NOMO-1 treated with DMSO at 0.1 percent for 48 hours (cell line): ENCODE measurements at regions not wholly inside any gene's neighbourhood (a gene's known extent, or its start where the extent isn't known, plus 50 kb on each side); places are given as distances from the start of the nearest gene placed in this dataset.
"Not testable (repeated sequence)": the region's sequence is repeated elsewhere in the genome, so short reads cannot be mapped to it uniquely, and the experiment has no call there.

ENCODE experiments used
- DNase-seq: peaks from one replicate; lab custom pipeline; 2025; ENCODE audit not compliant: unreplicated experiment; lab: John Stamatoyannopoulos, UW

DNA sequence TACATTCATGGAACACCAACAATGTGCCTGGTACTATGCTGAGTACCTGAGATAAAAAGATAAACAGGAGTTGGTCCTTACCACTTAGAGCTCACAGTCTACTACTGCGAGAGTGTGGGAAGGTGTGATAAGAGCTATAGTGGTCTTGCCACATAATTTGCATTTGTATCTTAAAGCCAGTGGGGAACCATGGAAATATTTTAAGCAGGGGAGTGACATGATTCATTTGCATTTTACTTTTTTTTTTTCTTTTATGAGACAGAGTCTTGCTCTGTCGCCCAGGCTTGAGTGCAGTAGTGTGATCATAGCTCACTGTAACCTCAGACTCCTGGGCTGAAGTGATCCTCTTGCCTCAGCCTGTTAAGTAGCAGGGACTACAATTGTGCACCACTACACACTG is 53.6 kb downstream of the SRGAP2 start:
- not testable (repeated sequence) for DNase-seq

DNA sequence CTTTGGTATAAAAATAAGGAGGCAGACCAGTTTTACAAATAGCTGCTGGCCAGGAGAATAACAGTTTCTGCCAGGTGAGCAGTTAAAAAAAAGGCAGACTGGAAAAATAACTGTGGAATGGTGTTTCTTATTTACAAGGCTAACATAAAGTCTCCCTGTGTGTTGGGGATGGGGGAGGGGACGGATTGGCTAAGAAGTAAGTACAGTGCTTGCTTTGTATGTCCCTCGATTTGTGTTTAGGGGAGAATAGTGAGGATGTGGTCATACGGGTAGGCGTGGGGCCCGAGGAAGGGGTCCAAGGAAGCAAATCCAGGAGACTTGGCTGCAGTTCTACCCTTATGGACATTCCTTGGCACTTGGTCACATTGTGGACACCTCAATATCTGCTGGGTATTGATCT is 58.1 kb downstream of the SRGAP2 start:
- not testable (repeated sequence) for DNase-seq

DNA sequence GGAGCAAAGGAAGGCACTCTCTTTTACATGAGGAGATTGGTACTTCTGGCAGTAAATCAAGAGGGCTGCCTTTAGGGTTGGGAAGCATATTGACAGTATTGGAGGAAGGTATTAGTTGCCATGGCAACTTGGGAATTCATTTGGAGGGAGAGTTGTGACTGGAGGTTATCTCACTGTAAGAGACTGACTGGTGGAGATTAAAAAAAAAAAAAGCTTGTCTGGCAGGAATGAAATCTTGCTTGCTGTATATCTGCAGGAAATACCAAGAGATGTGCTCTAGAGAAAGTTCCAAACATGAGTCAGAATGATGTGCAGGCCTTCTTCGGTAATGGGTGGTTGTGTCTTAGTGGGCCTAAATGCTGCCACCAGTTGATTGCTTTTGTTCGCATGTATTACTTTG is 59.1 kb downstream of the SRGAP2 start:
- not testable (repeated sequence) for DNase-seq

DNA sequence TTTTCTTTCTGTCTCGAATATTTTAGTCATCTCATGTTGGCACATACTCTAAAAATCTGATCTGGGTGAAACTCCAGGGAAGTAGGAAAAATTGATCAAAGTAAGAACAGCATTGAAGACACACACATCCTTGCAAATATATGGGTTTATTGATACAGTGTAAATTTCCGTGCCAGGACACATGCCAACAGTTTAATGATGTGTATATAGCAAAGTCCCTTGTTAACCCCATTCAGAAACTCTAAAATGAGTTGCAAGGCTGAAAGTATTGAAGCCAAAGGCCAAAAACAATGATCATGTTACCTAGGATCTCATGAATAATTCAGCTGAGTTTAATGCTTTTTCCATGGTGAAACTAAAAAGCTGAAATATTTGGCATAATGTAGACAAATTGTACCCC is 61.6 kb downstream of the SRGAP2 start:
- DNase-seq, result not testable (repeated sequence)

DNA sequence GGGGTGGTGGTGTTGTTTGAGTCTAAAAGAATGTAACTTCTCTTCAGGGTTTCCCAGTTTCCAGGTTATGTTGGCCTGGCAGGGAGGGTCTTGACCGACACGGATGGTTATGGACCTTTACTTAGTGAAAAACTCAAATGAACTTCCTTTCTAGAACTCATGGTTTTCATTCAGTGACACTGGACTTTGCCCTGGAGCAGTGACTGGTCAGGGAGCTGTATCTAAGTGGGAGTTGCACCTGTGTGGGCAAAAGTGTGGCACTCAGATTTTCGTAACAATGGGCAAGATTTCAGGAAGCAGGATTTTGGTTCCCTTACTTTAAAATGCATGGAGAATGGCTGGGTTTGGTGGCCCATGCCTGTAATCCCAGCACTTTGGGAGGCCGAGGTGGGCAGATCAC is 67.8 kb downstream of the SRGAP2 start:
- not testable (repeated sequence) for DNase-seq

DNA sequence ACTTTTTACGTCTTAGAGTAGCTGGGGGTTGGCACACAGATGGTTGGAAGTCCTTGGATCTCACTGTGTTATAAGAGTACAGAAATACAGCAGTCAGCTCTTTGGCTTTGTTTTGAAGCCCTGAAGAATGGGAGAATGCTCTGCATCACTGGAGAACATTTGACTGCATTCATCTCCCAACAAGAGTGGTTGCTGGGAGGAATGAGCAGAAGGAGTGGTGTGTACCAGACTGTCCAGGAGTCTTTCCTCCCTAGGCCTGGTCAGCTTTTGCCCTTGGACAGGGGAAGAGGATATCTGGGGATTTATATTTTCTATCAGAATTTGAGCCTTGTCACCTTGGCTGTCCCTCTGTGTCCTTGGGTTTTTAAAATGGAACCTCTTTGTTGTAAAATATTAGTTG is 69.8 kb downstream of the SRGAP2 start:
- not testable (repeated sequence) for DNase-seq

DNA sequence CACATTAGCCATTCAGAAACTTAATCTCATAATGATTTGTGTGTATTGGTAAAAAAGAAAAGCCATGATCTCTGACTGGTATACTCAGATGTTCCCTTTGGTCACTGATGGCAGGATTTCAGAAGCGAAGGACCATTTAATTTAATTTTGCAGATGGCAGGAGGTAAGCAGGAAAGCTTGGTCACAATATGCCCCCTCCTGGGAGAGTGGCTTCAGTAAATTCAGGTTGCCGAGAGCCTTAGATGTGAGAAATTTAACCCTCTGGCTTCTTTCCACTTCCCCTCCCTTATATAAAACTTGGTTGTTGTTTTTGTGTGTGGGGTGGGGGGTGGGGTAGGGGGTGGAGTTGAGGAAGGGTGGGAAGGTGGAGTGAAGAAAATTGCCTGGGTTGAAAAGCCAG is 72.8 kb downstream of the SRGAP2 start:
- DNase-seq, result peak; percentile 1

DNA sequence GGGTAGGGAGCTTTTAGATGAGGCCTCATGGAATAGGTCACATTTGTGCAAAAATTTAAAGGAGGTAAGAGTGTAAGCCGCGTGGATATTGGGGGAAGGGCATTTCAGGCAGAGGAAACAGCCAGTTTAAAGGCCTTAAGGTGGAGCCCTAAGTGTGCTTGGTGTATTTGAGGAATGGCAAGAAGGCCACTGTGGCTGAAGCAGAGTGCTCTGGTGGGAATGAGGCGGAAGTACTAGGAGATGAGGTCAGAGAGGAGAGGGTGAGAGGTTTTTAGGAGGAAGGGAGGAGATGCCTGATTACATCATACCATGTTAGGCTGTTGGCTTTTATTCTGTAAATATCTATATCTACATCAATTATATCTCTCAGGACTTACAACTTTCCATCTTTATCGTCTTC is 75.3 kb downstream of the SRGAP2 start:
- DNase-seq, result not testable (repeated sequence)

DNA sequence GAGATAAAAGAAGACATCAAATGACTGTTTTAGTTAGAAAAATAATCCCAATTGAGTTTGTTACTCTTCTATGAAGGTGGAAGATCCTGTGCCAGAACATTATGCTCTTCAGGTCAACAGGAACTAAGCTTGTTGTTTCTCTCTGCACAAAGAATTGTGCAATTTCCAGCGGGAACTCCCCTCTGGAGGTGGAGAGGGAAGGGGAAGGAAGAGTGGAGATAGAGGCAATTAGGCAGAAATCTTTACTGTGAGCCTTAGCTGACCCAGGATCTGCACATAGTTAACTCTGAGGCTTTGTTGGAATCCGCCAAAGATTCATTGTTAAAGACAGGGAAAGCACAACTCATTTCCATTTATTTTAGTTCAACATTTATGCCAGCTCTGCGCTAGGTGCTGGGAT is 77.3 kb downstream of the SRGAP2 start:
- not testable (repeated sequence) for DNase-seq

DNA sequence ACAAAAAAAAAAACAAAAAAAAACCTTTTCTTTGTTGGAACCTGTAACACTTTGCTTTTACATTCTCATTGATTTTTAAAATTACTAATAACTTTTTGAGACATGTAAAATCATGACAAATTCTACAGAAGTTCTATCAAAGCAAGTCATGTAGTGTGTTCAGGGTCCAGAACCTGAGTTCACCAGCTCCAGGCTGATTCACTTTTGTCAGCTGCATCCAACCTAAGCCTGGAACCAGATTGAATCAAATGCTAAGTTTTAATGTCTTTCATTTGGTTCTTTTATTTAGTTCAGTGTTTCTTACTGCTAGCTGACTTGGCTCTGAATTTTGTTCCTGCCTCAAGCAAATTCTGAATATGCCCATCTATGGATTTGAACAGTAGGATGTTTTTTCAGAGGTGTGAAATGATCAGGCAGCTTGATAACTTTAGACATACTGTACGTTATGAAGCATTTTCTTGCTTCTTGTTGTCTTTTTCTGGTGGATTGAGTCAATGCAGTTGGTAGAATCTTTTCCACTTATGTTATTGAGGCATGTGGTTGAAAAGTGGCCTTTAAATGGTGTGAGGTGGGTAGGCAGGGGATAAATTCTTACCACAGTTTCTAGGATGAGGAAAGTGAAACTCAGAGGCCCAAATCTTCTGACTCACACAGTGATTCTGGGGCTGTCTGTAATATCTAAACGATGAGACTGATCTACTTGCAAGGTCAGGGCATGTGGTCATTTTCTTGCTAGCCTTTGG is 78.7 kb downstream of the SRGAP2 start:
- not testable (repeated sequence) for DNase-seq

DNA sequence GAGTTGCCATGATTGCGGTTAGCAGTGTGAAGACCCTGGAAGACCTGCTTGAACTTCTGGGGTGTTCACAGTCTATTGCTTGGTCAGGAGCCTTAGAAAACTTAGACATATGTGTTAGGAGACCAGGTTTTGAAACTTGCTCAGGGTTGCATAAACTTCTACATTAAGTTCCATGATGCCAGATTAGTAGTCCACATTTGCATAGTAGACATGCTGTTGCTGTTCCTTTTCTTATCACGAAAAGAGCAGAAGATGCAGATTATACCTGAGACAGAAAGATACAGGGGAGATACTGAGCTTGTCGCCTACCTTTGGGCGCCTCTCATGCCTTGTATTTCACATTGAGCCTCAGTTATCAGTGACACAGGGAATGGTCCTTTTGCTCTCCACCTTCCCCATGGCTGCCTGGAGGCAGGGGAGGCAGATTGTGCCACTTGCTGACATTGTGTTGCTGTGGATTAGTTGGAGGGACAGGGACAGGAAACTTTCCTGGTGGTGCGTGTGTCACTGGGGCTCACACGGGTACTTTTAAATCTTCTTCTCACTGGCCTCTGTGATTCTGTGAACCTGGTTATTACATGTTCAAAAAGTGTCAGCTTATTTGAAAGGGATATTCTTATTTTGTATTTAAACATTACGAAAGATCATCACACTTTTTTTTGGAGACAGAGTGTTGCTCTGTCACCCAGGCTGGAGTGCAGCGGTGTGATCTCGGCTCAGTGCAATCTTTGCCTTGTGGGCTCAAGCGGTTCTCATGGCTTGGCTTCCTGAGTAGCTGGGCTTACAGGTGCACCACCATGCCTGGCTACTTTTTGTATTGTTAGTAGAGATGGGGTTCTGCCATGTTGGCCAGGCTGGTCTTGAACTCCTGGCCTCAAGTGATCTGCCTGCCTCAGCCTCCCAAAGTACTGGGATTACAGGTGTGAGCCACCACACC is 82.0 kb downstream of the SRGAP2 start:
- DNase-seq, result not testable (repeated sequence)

DNA sequence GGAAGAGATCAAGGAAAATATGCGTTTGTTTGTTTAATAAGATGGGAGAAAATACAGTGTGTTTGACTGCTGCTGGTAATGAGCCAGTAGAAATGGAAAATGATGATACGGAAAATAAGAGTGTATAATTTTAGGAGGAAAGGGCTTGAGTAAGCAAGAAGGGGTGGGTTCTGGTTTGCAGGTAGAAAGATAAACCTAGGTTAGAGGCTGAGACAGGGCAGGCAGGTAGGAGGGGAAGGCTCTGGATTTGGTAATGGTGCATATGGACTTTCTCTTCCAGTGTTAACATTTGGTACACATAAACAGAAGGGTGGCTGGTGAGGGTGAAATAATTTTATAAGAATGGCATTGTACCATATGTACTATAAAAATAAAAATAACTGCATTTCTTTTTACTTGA is 84.4 kb downstream of the SRGAP2 start:
- not testable (repeated sequence) for DNase-seq

DNA sequence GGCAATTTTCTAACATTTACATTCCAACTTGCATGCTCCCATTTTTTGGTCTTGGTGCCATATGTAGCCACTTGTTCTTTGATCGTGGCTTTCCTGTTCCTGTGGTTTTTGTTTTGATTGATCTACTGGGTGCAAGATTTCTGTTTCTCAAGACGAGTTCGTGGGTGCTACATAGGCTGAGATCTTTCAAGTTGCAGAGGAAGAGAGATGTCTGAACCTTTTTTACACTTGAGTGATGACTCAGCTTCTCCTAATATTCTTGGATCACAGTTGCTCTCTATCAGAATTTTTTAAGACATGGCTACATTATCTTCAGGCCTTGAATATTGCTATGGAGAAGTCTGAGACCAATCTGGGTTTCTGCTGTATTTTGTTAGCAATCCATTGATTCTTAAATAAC is 85.1 kb downstream of the SRGAP2 start:
- not testable (repeated sequence) for DNase-seq

DNA sequence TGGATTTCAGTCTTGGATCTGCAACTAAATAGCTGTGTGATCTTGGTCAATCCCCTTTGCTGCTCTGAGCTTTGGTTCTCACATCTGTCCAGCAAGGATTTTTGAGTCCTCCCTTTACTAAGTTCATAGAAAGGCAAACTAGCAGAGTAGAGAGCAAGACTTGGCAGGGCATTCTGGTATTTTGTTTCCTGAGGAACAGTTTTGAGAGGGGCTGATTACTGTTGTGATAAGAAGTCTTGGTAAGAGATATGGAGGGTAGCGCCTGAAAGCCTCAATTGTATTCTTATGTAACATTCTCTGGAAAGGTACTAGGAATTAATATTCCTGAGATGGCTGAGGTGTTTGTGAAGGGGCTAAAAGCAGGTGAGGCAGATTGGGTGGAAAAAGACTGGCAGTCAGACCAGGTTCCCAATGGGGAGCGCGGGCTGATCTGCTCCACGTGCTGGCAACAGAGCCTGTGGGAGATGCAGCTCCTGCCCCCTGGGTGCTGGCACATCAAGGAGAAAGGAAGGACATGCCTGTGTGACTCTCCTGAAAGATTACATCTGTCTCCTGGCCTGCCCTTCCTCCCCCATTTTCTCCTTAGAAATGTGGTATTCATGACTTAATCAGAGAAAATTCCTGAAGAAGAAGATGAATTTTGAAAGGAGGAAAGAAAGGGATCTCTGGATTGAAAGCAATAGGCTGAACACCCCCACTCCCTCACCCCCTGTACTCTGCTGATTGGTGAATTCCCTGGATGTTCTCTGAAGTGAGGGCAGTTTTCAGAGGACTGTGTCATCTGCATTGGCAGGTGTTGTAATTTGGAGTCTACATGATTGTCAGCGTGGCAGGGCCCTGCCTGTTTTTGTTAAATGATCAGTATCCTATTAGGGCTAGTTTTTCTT is 94.0 kb downstream of the SRGAP2 start:
- DNase-seq, result not testable (repeated sequence)

DNA sequence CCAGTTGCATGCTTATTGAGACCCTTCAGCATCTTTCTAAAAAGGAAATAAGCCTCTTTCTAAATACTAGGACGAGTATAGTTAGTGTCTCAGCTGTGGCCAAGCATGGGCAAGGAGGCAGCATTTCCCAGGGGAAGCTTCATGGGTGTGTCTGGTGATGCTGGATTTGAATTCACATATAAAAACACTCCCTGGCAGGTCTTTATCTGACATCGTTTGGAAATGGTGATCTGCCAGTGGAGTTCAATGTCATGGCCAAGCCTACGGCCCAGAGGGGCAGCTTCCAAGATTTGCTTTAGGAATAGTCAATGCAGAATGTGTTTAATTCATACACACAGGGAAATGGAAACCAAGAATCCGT is 94.7 kb downstream of the SRGAP2 start:
- DNase-seq, result not testable (repeated sequence)

DNA sequence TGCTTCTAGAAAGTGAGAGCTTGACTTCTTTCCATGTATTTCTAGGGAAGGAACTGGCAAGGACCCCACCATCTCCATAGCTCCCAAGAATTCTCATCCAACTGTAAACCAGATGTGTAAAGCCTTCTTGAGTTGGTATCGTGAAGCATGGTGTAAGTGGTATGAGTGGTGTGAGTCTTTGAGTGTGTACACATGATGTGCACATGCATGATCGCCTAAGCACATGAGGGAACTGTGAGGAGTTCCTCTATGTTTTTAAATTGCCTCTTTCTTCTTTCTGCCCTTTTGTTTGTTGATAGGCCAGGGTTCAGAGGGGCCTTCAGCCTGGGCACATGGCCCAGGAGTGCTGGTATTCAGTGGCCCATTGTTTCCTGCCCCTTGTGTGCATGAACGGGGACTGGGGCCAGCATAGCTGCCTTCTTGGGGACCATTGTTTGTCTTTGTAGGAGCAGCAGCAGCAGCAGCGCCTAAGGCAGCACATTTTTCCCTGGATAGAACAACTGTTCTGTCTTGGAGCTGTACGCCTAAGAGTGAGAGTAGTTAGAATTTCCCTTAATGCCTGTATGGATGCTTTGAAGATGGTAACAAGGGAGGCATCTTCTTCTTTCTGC is 95.9 kb downstream of the SRGAP2 start:
- DNase-seq, result not testable (repeated sequence)

DNA sequence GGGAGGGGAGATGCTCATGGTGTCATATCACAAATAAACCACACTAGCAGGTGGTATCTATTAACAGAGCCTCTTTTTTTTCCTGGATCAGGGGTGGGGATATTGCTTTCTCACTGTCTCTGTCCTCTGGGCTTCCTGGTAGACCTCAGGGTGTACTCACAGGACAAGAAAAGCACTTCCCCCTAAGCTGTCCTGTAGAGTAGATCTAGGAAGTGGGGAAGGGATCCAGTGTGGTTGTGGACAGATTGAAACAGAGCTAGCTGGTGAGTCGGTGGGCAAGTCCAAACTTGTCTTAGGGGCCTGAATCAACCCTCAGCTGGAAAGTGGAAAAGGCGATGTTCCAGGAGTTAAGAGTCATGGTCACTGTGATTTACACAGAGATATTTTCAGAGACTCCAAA is 96.6 kb downstream of the SRGAP2 start:
- DNase-seq, result not testable (repeated sequence)

DNA sequence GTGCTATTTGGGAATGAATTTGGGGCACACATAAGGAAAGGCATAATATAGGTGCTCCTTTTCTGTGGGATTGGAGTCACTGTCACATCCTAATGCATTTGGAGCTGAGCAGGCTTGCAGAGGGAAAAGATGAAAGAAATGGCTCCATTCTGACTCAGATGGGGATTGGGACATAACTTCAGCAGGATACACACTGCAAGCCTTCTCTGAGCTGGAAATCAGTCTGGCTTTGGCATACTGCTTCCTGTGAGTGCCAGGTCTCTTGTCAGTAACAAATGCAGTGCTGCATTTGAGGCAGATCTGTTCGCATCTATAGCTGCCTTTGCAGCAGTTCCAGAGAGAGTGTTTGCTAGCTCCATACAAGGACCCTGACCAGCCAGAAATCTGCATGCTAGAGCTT is 98.7 kb downstream of the SRGAP2 start:
- DNase-seq, result not testable (repeated sequence)

DNA sequence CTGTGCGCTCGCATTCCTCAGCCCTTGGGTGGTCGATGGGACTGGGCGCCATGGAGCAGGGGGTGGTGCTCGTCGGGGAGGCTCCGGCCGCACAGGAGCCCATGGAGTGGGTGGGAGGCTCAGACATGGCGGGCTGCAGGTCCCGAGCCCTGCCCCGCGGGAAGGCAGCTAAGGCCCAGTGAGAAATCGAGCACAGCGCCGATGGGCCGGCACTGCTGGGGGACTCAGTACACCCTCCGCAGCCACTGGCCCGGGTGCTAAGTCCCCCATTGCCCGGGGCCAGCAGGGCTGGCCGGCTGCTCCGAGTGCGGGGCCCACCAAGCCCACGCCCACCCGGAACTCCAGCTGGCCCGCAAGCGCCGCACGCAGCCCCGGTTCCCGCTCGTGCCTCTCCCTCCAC is 104.1 kb downstream of the SRGAP2 start:
- DNase-seq, result not testable (repeated sequence)

DNA sequence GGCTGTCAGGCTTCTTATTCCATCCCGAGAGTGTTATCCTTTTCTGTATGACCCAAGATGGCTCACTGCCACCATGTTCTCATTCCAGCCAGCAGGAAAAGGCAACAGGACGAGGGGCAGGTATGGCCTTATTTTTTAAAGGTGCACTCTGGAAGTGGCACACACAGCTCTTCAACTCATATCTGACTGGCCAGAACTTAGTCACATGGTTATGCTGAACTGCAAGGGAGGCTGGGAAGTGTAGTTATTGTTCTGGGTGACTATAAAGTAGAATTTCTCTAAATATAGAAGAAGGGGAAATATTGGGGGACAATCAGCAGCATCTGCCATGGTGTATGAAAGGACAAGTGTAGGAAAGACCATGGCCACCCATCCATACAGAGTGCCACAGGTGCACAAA is 107.6 kb downstream of the SRGAP2 start:
- not testable (repeated sequence) for DNase-seq
